Spinal cord (tissue), 9 donors: ENCODE measurements at regions not wholly inside any gene's neighbourhood (a gene's known extent, or its start where the extent isn't known, plus 50 kb on each side); places are given as distances from the start of the nearest gene placed in this dataset.
A peak's percentile ranks its signal among the peaks of the same experiment; 100 is the strongest.

Experiments
- DNase-seq, 6 donors: peaks; one replicate each; pipeline versions ENCODE4 v3.0.0 to v3.0.0-alpha.2; 2013 to 2015; ENCODE audit warnings: low spot score in 6 of 6, low read depth in 4 of 6
- H3K27ac ChIP-seq: one replicate; pipeline ENCODE4 v1.5.1; 2013; ENCODE audit warnings: low read depth, low read length, control low read depth
- H3K27me3 ChIP-seq: one replicate; pipeline ENCODE4 v1.6.1; 2013; ENCODE audit warnings: low read length; ENCODE audit not compliant: control insufficient read depth, insufficient read depth
- H3K36me3 ChIP-seq: one replicate; pipeline ENCODE4 v1.6.1; 2013; ENCODE audit warnings: low read length; ENCODE audit not compliant: control insufficient read depth, insufficient read depth
- H3K4me1 ChIP-seq: one replicate; pipeline ENCODE4 v1.6.1; 2013; ENCODE audit warnings: low read length; ENCODE audit not compliant: control insufficient read depth, insufficient read depth
- H3K4me3 ChIP-seq: one replicate; pipeline ENCODE4 v1.5.1; 2013; ENCODE audit warnings: low read depth, low read length, control low read depth
- H3K9me3 ChIP-seq: one replicate; pipeline ENCODE4 v1.6.1; 2013; ENCODE audit warnings: low read length; ENCODE audit not compliant: control insufficient read depth, insufficient read depth
- whole genome bisulfite sequencing: methylation state at CpG from one replicate; pipeline ENCODE4 v1.1.5; 2013; ENCODE audit warnings: missing lambda C conversion rate; ENCODE audit not compliant: insufficient coverage; 5-methylcytosine and 5-hydroxymethylcytosine counted together
- donor health status: healthy.

GRCh38 chr10:2143213-2143835 is 406.0 kb upstream of the ADARB2 start:
- H3K36me3 ChIP-seq = no peaks in the 10 kb centered on the region
- 92% methylated on average over 6 of the region's 16 CpGs for WGBS
- H3K4me1 ChIP-seq = peaks cover 2% of the 10 kb centered on the region
- H3K27ac ChIP-seq = no peak overlapping the region
- no peak overlapping the region for H3K4me3 ChIP-seq
- H3K27me3 ChIP-seq = no peaks in the 10 kb centered on the region
- H3K9me3 ChIP-seq = no peaks in the 10 kb centered on the region
- no peak for DNase-seq

DNA sequence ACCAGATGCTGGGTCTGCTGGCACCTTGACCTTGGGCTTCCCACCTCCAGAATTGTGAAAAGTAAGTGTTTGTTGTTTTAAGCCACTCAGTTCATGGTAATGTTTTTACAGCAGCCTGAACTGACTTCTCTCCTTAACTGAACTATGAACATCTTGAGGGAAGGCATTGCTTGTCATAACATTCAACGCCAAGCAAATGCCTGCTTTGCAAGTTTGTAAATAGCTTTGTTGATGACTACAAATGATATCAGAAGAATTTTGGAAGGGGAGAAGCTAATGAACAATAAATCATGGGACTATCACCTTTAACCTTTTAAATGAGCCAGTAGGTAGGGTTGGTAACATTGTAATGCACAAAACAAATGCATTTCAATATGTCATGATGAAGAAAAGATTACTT is 402.4 kb upstream of the ADARB2 start:
- Histone ChIP-seq H3K27ac (no peak overlapping the region), H3K4me1 (no peaks in the 10 kb centered on the region), H3K36me3 (no peaks in the 10 kb centered on the region), H3K27me3 (no peaks in the 10 kb centered on the region), H3K9me3 (no peaks in the 10 kb centered on the region), H3K4me3 (no peak overlapping the region)
- WGBS = 67% methylated on average over 1 of the region's 1 CpG
- no peak for DNase-seq

DNA sequence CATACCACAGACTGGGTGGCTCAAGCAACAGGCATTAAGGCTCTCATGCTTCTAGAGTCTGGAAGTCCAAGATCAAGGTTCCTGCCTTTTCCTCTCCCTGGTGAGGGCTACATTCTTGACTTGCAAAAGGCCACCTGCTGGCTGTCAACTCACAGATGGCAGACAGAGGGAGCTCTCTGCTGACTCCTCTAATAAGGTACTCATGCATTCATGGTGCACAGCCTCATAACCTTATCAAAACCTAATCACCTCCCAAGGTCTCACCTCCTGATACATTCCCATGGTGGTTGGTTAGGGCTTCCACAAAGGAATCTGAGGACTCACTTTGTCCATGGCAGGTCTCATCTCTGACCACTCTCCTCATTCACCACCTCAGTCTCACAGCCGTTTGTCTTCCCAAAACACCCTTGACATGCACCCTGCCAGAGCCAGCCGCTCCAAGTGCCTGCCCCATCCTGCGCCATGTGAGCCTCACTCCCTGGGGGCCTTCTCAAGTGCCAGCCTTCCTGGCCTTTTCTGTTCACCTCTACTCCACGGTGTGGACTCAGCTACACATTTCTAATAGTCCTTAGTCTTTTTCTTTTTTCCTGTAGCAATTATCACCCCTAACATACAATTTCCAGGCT is 400.3 kb upstream of the ADARB2 start:
- no peak for DNase-seq
- WGBS = 96% methylated on average over 4 of the region's 4 CpGs
- H3K36me3 ChIP-seq = no peaks in the 10 kb centered on the region
- H3K27ac ChIP-seq = no peak overlapping the region
- no peak overlapping the region for H3K4me3 ChIP-seq
- no peaks in the 10 kb centered on the region for H3K27me3 ChIP-seq
- H3K4me1 ChIP-seq = no peaks in the 10 kb centered on the region
- no peaks in the 10 kb centered on the region for H3K9me3 ChIP-seq

- 94% methylated on average over 4 of the region's 10 CpGs for WGBS
Measured at GRCh38 chr10:2130705-2131305, 393.5 kb upstream of the ADARB2 start.

GRCh38 chr10:2128991-2129390 is 391.7 kb upstream of the ADARB2 start:
- no CpG with 5 or more reads among the region's 3 CpGs for WGBS
- peak in 2 of 6 donors; percentile 71 to 75 for DNase-seq
- no peak overlapping the region for H3K27ac ChIP-seq
- no peaks in the 10 kb centered on the region for H3K9me3 ChIP-seq
- no peak overlapping the region for H3K4me3 ChIP-seq
- no peaks in the 10 kb centered on the region for H3K4me1 ChIP-seq
- H3K36me3 ChIP-seq = no peaks in the 10 kb centered on the region
- no peaks in the 10 kb centered on the region for H3K27me3 ChIP-seq

More at GRCh38 chr10:2130705-2131305, 393.5 kb upstream of the ADARB2 start:
- Histone ChIP-seq H3K27ac (no peak overlapping the region), H3K27me3 (no peaks in the 10 kb centered on the region), H3K36me3 (no peaks in the 10 kb centered on the region), H3K4me3 (no peak overlapping the region), H3K4me1 (no peaks in the 10 kb centered on the region), H3K9me3 (no peaks in the 10 kb centered on the region)
- DNase-seq = no peak

DNA sequence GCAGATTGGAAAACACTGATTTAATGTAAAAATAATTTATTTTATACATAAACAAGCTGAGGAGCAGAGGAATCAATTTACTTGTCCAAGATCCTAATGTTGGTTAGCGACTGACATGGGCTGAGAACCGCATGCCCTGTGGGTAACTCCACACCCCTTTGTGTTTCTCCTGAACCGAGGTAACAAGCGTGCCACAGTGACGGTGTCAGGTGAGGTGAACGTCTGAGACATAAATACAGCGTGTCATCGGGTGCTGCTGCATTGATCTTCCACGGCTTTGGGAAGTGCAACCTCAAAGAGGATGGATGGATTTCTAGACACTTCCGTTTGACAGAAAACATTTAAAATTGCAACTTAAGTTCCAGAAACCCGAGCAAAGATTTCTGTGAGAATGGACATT is 386.8 kb upstream of the ADARB2 start:
- 87% methylated on average over 9 of the region's 11 CpGs for WGBS
- DNase-seq = no peak
- H3K9me3 ChIP-seq = no peaks in the 10 kb centered on the region
- H3K4me3 ChIP-seq = no peak overlapping the region
- no peaks in the 10 kb centered on the region for H3K4me1 ChIP-seq
- no peaks in the 10 kb centered on the region for H3K27me3 ChIP-seq
- H3K36me3 ChIP-seq = no peaks in the 10 kb centered on the region
- no peak overlapping the region for H3K27ac ChIP-seq

GRCh38 chr10:2122431-2123124 is 385.3 kb upstream of the ADARB2 start:
- 66% methylated on average over 5 of the region's 8 CpGs for WGBS
- DNase-seq = no peak
- H3K27me3 ChIP-seq = no peaks in the 10 kb centered on the region

GRCh38 chr10:2121929-2122328 is 384.6 kb upstream of the ADARB2 start:
- peak in 1 of 6 donors; percentile 20 for DNase-seq
- peaks cover 1% of the 10 kb centered on the region for H3K9me3 ChIP-seq
- no peaks in the 10 kb centered on the region for H3K27me3 ChIP-seq
- H3K4me1 ChIP-seq = no peaks in the 10 kb centered on the region
- no peaks in the 10 kb centered on the region for H3K36me3 ChIP-seq
- 50% methylated on average over 2 of the region's 5 CpGs for WGBS
- no peak overlapping the region for H3K27ac ChIP-seq
- H3K4me3 ChIP-seq = no peak overlapping the region

More at GRCh38 chr10:2122431-2123124, 385.3 kb upstream of the ADARB2 start:
- Histone ChIP-seq H3K9me3 (no peaks in the 10 kb centered on the region), H3K4me1 (no peaks in the 10 kb centered on the region), H3K36me3 (no peaks in the 10 kb centered on the region), H3K4me3 (no peak overlapping the region), H3K27ac (no peak overlapping the region)

DNA sequence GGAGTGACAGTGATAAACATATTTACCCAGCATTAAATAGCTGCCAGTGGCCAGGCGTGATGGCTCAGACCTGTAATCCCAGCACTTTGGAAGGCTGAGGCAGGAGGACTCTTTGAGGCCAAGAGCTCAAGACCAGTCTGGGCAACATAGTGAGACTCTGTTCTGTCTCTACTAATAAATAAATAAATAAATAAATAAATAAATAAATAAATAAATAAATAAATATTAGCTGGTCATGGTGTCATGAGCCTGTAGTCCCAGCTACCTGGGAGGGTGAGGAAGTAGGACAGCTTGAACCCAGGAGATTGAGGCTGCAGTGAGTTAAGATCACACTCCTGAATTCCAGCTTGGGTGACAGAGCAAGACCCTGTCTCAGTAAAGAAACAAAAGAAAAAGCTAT is 384.0 kb upstream of the ADARB2 start:
- no peak for DNase-seq
- Histone ChIP-seq H3K27me3 (no peaks in the 10 kb centered on the region), H3K27ac (no peak overlapping the region), H3K4me3 (no peak overlapping the region), H3K4me1 (no peaks in the 10 kb centered on the region), H3K36me3 (no peaks in the 10 kb centered on the region), H3K9me3 (peaks cover 1% of the 10 kb centered on the region)
- WGBS = no CpG with 5 or more reads among the region's 1 CpG
